ENCODE measurements at regions not wholly inside any gene's neighbourhood (a gene's known extent, or its start where the extent isn't known, plus 50 kb on each side); places are given as distances from the start of the nearest gene placed in this dataset.

DNA sequence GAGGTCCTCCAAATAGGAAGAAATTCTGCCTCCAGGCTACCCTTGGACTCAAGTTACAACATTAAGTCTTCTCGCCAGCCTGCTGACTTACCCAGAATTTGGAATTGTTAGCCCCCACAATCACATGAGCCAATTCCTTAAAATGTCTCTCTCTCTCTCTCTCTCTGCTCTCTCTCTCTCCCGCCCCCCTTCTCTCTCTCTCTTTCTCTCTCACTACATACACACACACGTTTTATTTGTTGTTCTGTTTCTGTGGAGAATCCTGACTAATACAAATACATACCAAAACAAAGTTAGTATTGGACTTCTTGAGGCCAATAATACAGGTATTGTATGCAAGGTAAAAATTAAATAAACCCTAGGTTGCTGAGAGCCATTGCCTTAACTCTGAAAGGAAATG lies 72.1 kb downstream of the TNFSF18 start:
- Histone ChIP-seq H3K4me3 (ENCODE audit: low read length) (no peak overlapping the region), H4K20me1 (ENCODE audit: control insufficient read depth, insufficient read depth, low read depth, low read length) (no peaks in the 10 kb centered on the region), H3K36me3 (ENCODE audit: control insufficient read depth, low read length) (no peaks in the 10 kb centered on the region), H3K27me3 (ENCODE audit: control insufficient read depth, low read length) (no peaks in the 10 kb centered on the region), H3K4me2 (ENCODE audit: low read length) (no peak overlapping the region), H3K9me3 (ENCODE audit: control insufficient read depth, insufficient read depth, low read length) (no peaks in the 10 kb centered on the region), H3K79me2 (ENCODE audit: control insufficient read depth, low read length) (no peaks in the 10 kb centered on the region), H3K9me2 (replicated peaks; ENCODE audit: control insufficient read depth, low read length) (no peaks in the 10 kb centered on the region), H3F3A (ENCODE audit: control insufficient read depth, insufficient read depth) (no peaks in the 10 kb centered on the region), H3K27ac (ENCODE audit: low read depth, low read length) (no peak overlapping the region), H3K4me1 (ENCODE audit: control insufficient read depth, low read length) (no peaks in the 10 kb centered on the region)
- no peak for TF ChIP-seq EZH2phosphoT487 (IDR thresholded peaks at IDR 0.05; ENCODE audit: borderline replicate concordance, low read length)
- TF ChIP-seq, protein P1, sequence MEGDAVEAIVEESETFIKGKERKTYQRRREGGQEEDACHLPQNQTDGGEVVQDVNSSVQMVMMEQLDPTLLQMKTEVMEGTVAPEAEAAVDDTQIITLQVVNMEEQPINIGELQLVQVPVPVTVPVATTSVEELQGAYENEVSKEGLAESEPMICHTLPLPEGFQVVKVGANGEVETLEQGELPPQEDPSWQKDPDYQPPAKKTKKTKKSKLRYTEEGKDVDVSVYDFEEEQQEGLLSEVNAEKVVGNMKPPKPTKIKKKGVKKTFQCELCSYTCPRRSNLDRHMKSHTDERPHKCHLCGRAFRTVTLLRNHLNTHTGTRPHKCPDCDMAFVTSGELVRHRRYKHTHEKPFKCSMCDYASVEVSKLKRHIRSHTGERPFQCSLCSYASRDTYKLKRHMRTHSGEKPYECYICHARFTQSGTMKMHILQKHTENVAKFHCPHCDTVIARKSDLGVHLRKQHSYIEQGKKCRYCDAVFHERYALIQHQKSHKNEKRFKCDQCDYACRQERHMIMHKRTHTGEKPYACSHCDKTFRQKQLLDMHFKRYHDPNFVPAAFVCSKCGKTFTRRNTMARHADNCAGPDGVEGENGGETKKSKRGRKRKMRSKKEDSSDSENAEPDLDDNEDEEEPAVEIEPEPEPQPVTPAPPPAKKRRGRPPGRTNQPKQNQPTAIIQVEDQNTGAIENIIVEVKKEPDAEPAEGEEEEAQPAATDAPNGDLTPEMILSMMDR (IDR thresholded peaks at IDR 0.05; ENCODE audit: low read depth, low read length, poor library complexity, severe bottlenecking), result no peak

DNA sequence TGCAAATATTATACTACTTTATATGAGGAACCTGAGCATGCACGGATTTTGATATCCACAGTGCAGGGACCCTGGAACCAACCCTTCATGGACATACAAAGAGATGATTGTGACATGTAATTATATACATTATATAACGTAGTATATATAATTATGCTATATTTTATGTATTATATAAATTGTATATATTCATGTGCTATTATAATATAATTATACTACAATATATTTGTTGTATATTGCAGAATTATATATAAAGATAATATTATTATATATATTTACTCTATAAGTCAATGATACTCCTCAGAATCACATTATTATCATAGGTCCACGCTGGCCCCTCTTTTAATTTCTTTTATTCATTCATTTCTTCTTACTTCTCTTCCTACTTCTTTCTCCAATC lies 70.9 kb downstream of the TNFSF18 start:
- Histone ChIP-seq H4K20me1 (ENCODE audit: control insufficient read depth, insufficient read depth, low read depth, low read length) (no peaks in the 10 kb centered on the region), H3K27me3 (ENCODE audit: control insufficient read depth, low read length) (no peaks in the 10 kb centered on the region), H3K9me2 (replicated peaks; ENCODE audit: control insufficient read depth, low read length) (no peaks in the 10 kb centered on the region), H3F3A (ENCODE audit: control insufficient read depth, insufficient read depth) (no peaks in the 10 kb centered on the region), H3K4me1 (ENCODE audit: control insufficient read depth, low read length) (no peaks in the 10 kb centered on the region), H3K36me3 (ENCODE audit: control insufficient read depth, low read length) (no peaks in the 10 kb centered on the region), H3K4me2 (ENCODE audit: low read length) (no peak overlapping the region), H3K4me3 (ENCODE audit: low read length) (no peak overlapping the region), H3K9me3 (ENCODE audit: control insufficient read depth, insufficient read depth, low read length) (no peaks in the 10 kb centered on the region), H3K27ac (ENCODE audit: low read depth, low read length) (no peak overlapping the region), H3K79me2 (ENCODE audit: control insufficient read depth, low read length) (no peaks in the 10 kb centered on the region)
- TF ChIP-seq EZH2phosphoT487 (IDR thresholded peaks at IDR 0.05; ENCODE audit: borderline replicate concordance, low read length), result no peak
- TF ChIP-seq, protein P1 (IDR thresholded peaks at IDR 0.05; ENCODE audit: low read depth, low read length, poor library complexity, severe bottlenecking), result no peak

DNA sequence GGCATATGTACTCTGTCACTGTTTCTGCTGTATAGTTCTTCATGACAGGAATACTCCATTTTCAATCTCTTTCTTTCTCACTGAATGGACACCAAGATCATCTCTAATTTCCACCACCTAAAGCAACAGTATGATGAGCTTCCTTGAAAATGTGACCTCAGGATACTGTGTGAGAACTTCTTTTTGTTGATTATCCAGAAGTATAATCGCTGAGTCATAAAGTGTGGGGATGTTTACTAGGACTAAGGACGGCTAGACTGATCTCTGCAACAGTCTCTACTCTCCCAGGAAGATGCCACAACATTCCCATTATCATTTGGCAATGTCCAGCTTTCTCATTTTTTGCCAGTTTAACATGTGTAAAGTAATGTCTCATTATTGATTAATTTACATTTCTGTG lies 70.3 kb downstream of the TNFSF18 start:
- no peaks in the 10 kb centered on the region for H4K20me1 ChIP-seq (ENCODE audit: control insufficient read depth, insufficient read depth, low read depth, low read length)
- H3K9me2 ChIP-seq (replicated peaks; ENCODE audit: control insufficient read depth, low read length), result no peaks in the 10 kb centered on the region
- TF ChIP-seq, protein P1 (IDR thresholded peaks at IDR 0.05; ENCODE audit: low read depth, low read length, poor library complexity, severe bottlenecking), result no peak
- no peaks in the 10 kb centered on the region for H3K79me2 ChIP-seq (ENCODE audit: control insufficient read depth, low read length)
- H3K4me2 ChIP-seq (ENCODE audit: low read length), result no peak overlapping the region
- no peaks in the 10 kb centered on the region for H3K9me3 ChIP-seq (ENCODE audit: control insufficient read depth, insufficient read depth, low read length)
- H3K36me3 ChIP-seq (ENCODE audit: control insufficient read depth, low read length), result no peaks in the 10 kb centered on the region
- no peaks in the 10 kb centered on the region for H3F3A ChIP-seq (ENCODE audit: control insufficient read depth, insufficient read depth)
- H3K27ac ChIP-seq (ENCODE audit: low read depth, low read length), result no peak overlapping the region
- no peaks in the 10 kb centered on the region for H3K4me1 ChIP-seq (ENCODE audit: control insufficient read depth, low read length)
- no peaks in the 10 kb centered on the region for H3K27me3 ChIP-seq (ENCODE audit: control insufficient read depth, low read length)
- H3K4me3 ChIP-seq (ENCODE audit: low read length), result no peak overlapping the region

DNA sequence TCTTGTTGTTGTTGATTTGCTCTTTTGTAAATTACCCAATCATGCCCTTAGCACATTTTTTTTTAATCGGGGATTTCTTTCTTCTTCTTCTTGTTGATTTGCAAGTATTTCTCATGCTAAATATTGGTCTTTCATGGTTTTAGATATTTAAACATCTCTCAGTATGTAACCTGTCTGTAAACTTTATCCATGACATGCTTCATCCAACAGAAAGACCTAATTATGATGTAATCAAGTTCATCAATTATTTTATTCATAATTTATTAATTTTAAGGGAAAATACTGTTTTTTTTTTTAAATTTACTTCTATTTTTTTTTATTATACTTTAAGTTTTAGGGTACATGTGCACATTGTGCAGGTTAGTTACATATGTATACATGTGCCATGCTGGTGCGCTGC lies 69.8 kb downstream of the TNFSF18 start:
- Histone ChIP-seq H3K4me1 (ENCODE audit: control insufficient read depth, low read length) (no peaks in the 10 kb centered on the region), H3K27me3 (ENCODE audit: control insufficient read depth, low read length) (no peaks in the 10 kb centered on the region), H4K20me1 (ENCODE audit: control insufficient read depth, insufficient read depth, low read depth, low read length) (no peaks in the 10 kb centered on the region), H3K9me2 (replicated peaks; ENCODE audit: control insufficient read depth, low read length) (no peaks in the 10 kb centered on the region), H3K9me3 (ENCODE audit: control insufficient read depth, insufficient read depth, low read length) (no peaks in the 10 kb centered on the region), H3K4me2 (ENCODE audit: low read length) (no peak overlapping the region), H3K27ac (ENCODE audit: low read depth, low read length) (no peak overlapping the region), H3F3A (ENCODE audit: control insufficient read depth, insufficient read depth) (no peaks in the 10 kb centered on the region), H3K79me2 (ENCODE audit: control insufficient read depth, low read length) (no peaks in the 10 kb centered on the region), H3K4me3 (ENCODE audit: low read length) (no peak overlapping the region), H3K36me3 (ENCODE audit: control insufficient read depth, low read length) (no peaks in the 10 kb centered on the region)
- TF ChIP-seq, protein P1 (IDR thresholded peaks at IDR 0.05; ENCODE audit: low read depth, low read length, poor library complexity, severe bottlenecking), result no peak
- no peak for TF ChIP-seq EZH2phosphoT487 (IDR thresholded peaks at IDR 0.05; ENCODE audit: borderline replicate concordance, low read length)
